GM12891 (cell line): ENCODE measurements at regions not wholly inside any gene's neighbourhood (a gene's known extent, or its start where the extent isn't known, plus 50 kb on each side); places are given as distances from the start of the nearest gene placed in this dataset.
"Not testable (repeated sequence)": the region's sequence is repeated elsewhere in the genome, so short reads cannot be mapped to it uniquely, and the experiment has no call there.

Experiments used
- DNase-seq: peaks from one replicate; pipeline ENCODE4 v3.0.0; 2011; ENCODE audit warnings: low spot score; ENCODE audit not compliant: insufficient read length
- FAIRE-seq: peaks from 2 replicates; lab custom pipeline; 2011; peaks lifted over from hg19 to GRCh38; lab: Jason Lieb, UNC
- PAX5 ChIP-seq: IDR thresholded peaks from 2 replicates; pipeline ENCODE4 v1.6.1; 2011; ENCODE audit warnings: low read length, moderate library complexity, mild to moderate bottlenecking; ENCODE audit not compliant: insufficient read depth, severe bottlenecking
- POLR2A ChIP-seq: IDR thresholded peaks from 2 replicates; pipeline ENCODE4 v1.6.1; 2011; ENCODE audit warnings: low read depth, low read length, control low read depth
- POLR2AphosphoS5 ChIP-seq: IDR thresholded peaks from 2 replicates; pipeline ENCODE4 v1.6.1; 2011; ENCODE audit warnings: low read depth, low read length, control low read depth
- POU2F2 ChIP-seq: IDR thresholded peaks from 2 replicates; pipeline ENCODE4 v1.6.1; 2011; ENCODE audit warnings: low read depth, mild to moderate bottlenecking, control low read depth, low read length, moderate library complexity
- SPI1 ChIP-seq: IDR thresholded peaks from 2 replicates; pipeline ENCODE4 v1.6.1; 2011; ENCODE audit warnings: low read depth, low read length, control low read depth
- TAF1 ChIP-seq: IDR thresholded peaks from 2 replicates; pipeline ENCODE4 v1.6.1; 2011; ENCODE audit warnings: low read depth, low read length, control low read depth

DNA sequence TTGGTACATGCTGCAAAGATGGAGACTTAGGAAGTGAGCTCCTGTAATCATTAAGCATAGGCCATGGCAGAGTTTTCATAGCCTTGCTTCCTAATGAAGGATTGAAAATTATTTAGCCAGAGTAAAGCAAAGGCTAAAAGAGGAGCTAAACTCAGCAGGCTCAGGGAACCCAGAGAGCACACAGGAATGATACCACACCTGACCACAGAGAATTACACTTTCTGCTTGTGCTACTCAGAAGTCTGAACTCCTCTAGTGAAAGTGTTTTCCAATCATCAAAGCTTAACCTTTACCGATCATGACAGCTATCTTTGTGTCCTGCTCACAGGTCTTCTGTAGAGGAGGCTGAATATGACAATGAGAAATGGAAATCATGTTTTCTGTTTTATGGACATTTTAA, 347.7 kb downstream of the OTUD1 start:
- FAIRE-seq = no peak
- TF ChIP-seq POLR2A (no peak), POU2F2 (no peak), SPI1 (no peak), POLR2AphosphoS5 (no peak), PAX5 (no peak), TAF1 (no peak)
- no peak for DNase-seq

DNA sequence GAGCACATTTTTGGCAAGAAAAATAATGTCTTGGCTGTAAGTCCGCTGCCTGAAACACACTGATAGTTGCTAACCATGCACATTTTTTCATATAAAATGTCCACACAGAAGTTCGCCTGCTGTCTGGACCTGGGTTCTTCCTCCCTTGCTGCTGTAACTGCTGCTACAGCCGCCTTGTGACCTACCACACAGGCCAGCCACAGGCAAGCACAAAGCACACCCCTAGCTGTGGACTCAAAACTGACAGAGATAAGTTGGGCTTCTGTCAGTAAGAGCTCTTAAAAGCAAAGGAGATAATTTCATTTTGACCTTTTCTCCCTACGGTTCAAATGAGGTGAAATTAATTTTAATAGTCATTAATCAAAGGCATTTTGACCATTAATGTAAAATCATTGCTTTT, 354.7 kb downstream of the OTUD1 start:
- DNase-seq (no peak), FAIRE-seq (no peak)
- TF ChIP-seq POU2F2 = no peak
- TF ChIP-seq POLR2AphosphoS5 = no peak
- TF ChIP-seq POLR2A = no peak
- TF ChIP-seq TAF1 = no peak
- no peak for TF ChIP-seq PAX5
- no peak for TF ChIP-seq SPI1

DNA sequence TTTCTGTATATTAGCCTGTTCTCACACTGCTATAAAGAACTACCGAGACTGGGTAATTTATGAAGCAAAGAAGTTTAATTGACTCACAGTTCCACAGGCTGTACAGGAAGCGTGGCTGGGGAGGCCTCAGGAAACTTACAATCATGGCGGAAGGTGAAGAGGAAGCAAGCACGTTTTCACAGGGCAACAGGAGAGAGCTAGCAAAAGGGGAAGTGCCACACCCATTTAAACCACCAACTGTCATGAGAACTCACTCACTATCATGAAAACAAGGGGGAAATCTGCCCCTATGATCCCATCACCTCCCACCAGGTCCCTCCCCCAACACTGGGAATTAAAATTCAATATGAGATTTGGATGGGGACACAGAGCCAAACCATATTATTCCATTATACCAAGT, 358.6 kb downstream of the OTUD1 start:
- peak; percentile 63 for TF ChIP-seq SPI1
- FAIRE-seq, DNase-seq: not testable (repeated sequence)

DNA sequence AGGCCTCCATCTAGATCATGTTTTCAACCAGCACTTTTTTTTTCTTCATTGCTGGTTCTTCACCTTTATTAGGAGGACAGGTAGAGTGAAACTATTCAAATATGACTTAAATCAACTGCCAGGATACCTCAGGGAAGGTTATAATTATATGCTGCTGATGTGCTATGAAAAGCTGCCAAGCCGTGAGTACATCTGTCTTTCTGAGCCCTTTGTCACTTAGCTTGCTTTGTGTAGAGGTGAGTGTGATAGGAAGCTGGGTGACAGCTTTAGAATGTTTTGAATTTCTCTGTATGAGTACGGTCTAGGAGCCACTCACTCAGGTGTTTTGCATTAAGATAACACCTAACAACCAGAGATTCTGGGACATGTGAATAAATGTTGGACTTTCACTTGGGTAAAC, 365.2 kb downstream of the OTUD1 start:
- no peak for TF ChIP-seq PAX5
- TF ChIP-seq POLR2A = no peak
- TF ChIP-seq POU2F2 = no peak
- no peak for TF ChIP-seq TAF1
- TF ChIP-seq SPI1 = no peak
- no peak for TF ChIP-seq POLR2AphosphoS5
- FAIRE-seq (no peak), DNase-seq (no peak)

DNA sequence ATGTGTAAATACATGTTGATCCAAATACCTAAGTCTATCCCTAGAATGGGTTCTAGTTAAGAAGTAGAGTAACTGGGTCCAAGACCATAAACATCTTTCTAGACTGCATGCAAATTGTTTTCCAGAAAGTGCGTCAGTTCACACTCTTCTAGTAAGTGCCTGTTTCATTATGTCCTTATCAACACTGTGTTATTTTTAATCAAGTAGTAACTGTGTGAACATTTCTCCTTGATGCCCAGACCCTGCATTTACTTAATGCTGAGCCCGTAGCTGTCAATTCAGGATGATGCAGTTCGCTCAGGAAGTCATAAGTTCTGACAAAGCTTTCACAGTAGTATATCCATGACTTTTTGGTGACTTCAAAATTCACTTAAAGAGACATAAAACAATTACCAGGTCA, 374.8 kb downstream of the OTUD1 start:
- no peak for DNase-seq
- FAIRE-seq = no peak
- TF ChIP-seq PAX5 (no peak), POLR2A (no peak), POLR2AphosphoS5 (no peak), POU2F2 (no peak), SPI1 (no peak), TAF1 (no peak)

DNA sequence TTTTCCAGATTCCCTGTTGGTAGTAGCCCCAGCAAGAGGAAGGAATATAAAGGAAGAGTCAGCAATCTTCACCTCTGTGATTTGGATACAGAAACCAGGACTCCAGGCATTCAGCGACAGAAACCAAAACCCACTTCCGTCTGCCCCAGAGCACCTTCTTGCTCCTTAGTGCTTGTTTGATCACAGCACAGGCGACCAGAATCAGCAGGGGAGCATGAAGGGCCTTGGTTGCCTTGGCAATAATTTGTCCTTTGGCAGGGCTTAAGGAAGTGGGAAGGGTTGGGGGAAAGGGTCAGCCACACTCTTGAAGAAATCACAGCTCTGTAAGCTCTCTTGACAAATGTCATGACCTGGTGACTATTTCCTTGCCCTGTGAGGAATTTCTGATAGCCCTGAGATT, 379.6 kb downstream of the OTUD1 start:
- no peak for FAIRE-seq
- no peak for TF ChIP-seq TAF1
- DNase-seq = no peak

DNA sequence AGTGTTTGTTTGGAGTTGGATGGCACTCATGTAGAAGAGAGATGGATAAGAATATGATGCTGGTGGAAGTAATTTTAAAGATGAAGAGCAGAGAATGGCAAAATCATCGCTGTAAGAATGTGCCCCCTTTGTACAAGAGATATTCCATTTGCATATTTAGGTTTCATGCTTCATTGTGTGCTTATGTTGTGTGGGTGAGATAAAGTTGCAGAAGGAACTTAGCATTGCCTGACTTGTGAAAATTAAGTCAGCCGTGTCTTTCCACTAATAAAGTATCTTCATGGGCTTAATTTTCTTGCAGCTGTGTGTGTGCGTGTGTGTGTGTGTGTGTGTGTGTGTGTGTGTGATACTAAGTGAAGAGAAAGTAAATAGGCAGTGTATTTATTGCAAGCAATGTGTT, 381.9 kb downstream of the OTUD1 start:
- FAIRE-seq (no peak), DNase-seq (no peak)
- no peak for TF ChIP-seq TAF1
- no peak for TF ChIP-seq POLR2AphosphoS5
- no peak for TF ChIP-seq PAX5
- no peak for TF ChIP-seq SPI1
- no peak for TF ChIP-seq POU2F2
- TF ChIP-seq POLR2A = no peak

DNA sequence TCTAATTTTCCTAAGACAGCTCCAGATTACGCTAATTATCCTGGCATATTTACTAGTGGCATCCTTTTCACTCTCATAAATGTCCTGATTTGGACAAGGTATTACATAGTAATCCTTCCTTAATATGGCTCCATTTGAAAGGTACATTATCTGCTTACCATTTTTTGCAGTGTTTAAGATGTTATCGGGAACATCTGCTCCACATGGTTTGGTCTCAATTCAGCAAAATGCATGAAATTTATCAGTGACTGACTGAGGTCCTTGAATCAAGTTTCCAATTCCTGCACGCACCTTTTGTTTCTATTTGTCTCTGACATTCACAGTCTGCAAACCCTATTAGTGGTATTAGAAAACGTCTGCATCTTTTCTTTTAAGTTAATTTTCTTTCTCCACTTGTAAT, 384.1 kb upstream of the KIAA1217 start:
- FAIRE-seq = no peak
- no peak for TF ChIP-seq POLR2AphosphoS5
- no peak for DNase-seq

DNA sequence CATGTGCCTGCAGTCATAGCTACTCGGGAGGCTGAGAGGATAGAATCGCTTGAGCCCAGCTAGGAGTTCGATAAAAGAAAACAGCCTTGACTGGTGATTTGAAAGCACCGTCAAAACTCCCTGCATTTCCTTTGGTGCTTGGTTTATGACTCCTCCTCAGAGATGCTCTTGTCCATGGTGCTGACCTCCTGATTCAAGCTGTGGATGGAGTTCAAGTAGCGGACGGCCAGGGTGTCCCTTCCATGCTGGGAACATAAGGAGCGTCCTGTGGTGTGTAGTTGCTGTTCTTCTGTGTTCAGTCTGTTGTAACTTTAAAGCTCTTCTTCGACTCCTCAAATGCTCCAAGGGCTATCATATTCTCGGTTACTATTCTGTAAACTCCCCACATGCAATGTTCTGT, 382.5 kb upstream of the KIAA1217 start:
- DNase-seq (peak; percentile 3), FAIRE-seq (peak; percentile 5)
- TF ChIP-seq POU2F2 (no peak), POLR2AphosphoS5 (no peak), SPI1 (no peak), PAX5 (no peak), POLR2A (no peak), TAF1 (no peak)

DNA sequence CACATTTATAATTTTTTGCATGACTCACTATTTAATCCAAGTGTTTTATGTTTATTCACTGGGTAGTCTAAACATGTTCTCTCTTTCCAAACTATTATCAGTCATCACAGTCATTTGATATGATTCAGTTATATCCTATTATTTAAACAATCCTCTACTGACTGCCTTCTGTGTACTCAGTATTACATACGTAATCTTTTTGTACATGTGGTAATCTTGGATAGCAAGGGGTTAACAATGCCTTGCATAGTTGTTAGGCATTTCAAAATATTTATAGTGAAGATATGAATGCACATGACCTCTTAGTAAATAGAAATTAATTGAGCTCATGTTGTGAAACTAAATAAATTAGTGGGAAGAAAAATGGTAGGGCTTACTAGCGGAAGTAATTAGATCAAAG, 379.4 kb upstream of the KIAA1217 start:
- DNase-seq = no peak
- no peak for FAIRE-seq

DNA sequence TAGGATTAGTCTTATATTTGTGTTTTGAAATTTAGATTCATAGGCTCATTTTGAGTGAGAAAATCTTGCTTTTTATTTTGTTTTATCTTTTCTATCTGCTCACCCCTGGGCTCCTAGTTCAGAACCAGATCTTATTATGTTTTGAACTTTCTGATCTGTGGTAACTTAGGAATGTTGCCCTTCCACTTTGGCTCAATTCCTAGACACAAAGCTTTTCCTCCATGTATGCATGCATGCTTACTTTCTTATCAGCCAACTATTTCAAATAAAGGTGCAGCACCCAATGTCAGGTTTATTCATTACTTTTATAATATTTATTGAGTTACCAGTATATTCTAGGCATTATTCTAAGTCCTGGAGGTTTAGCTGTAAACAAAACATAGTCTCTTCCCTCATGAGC, 374.8 kb upstream of the KIAA1217 start:
- FAIRE-seq (no peak), DNase-seq (no peak)
- no peak for TF ChIP-seq TAF1
- no peak for TF ChIP-seq POLR2AphosphoS5
- TF ChIP-seq POLR2A = no peak
- TF ChIP-seq POU2F2 = no peak
- no peak for TF ChIP-seq SPI1
- no peak for TF ChIP-seq PAX5

More for the DNA sequence above, 379.4 kb upstream of the KIAA1217 start:
- TF ChIP-seq POLR2AphosphoS5 (no peak), PAX5 (no peak), SPI1 (no peak), TAF1 (no peak), POU2F2 (no peak), POLR2A (no peak)
